HL-60 (cell line): ENCODE measurements at regions not wholly inside any gene's neighbourhood (a gene's known extent, or its start where the extent isn't known, plus 50 kb on each side); places are given as distances from the start of the nearest gene placed in this dataset.

ENCODE experiments used
- GABPA ChIP-seq: IDR thresholded peaks from 2 replicates; pipeline ENCODE4 v1.6.1; 2012; ENCODE audit warnings: low read depth
- POLR2AphosphoS5 ChIP-seq: IDR thresholded peaks from 2 replicates; pipeline ENCODE4 v1.6.1; 2012; ENCODE audit warnings: low read depth
- SPI1 ChIP-seq: IDR thresholded peaks from 2 replicates; pipeline ENCODE4 v1.6.1; 2012; ENCODE audit warnings: low read depth, mild to moderate bottlenecking, borderline replicate concordance
- TF ChIP-seq, protein P1 (sequence below): IDR thresholded peaks from one replicate; pipeline ENCODE4 v1.5.1; 2011; ENCODE audit warnings: low read length, control low read depth, inconsistent platforms; ENCODE audit not compliant: insufficient read depth
- TF ChIP-seq, protein P2 (sequence below): IDR thresholded peaks from 2 replicates; pipeline ENCODE4 v1.6.1; 2012; ENCODE audit warnings: low read depth; ENCODE audit not compliant: insufficient replicate concordance

DNA sequence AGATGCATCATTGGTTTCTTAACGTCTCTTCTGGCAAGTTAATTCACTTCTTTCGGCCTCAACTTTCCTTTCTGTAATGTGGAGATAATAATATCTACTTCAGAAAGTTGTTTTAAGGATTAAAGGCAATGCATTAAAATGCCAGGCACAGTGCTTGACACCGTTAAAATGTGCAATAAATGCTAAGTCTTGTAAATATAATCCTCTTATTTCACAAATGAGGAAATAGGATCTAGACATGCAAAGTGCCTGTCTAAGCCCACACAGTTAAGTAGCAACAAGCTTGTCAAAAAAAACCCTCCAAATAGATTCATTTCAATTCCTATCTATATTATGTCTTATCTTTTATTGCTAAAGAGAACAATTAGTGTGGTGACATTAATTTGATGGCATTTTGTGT, 86.4 kb upstream of the TSC22D1 start:
- TF ChIP-seq, protein P1, sequence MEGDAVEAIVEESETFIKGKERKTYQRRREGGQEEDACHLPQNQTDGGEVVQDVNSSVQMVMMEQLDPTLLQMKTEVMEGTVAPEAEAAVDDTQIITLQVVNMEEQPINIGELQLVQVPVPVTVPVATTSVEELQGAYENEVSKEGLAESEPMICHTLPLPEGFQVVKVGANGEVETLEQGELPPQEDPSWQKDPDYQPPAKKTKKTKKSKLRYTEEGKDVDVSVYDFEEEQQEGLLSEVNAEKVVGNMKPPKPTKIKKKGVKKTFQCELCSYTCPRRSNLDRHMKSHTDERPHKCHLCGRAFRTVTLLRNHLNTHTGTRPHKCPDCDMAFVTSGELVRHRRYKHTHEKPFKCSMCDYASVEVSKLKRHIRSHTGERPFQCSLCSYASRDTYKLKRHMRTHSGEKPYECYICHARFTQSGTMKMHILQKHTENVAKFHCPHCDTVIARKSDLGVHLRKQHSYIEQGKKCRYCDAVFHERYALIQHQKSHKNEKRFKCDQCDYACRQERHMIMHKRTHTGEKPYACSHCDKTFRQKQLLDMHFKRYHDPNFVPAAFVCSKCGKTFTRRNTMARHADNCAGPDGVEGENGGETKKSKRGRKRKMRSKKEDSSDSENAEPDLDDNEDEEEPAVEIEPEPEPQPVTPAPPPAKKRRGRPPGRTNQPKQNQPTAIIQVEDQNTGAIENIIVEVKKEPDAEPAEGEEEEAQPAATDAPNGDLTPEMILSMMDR = no peak
- no peak for TF ChIP-seq POLR2AphosphoS5
- TF ChIP-seq, protein P2, sequence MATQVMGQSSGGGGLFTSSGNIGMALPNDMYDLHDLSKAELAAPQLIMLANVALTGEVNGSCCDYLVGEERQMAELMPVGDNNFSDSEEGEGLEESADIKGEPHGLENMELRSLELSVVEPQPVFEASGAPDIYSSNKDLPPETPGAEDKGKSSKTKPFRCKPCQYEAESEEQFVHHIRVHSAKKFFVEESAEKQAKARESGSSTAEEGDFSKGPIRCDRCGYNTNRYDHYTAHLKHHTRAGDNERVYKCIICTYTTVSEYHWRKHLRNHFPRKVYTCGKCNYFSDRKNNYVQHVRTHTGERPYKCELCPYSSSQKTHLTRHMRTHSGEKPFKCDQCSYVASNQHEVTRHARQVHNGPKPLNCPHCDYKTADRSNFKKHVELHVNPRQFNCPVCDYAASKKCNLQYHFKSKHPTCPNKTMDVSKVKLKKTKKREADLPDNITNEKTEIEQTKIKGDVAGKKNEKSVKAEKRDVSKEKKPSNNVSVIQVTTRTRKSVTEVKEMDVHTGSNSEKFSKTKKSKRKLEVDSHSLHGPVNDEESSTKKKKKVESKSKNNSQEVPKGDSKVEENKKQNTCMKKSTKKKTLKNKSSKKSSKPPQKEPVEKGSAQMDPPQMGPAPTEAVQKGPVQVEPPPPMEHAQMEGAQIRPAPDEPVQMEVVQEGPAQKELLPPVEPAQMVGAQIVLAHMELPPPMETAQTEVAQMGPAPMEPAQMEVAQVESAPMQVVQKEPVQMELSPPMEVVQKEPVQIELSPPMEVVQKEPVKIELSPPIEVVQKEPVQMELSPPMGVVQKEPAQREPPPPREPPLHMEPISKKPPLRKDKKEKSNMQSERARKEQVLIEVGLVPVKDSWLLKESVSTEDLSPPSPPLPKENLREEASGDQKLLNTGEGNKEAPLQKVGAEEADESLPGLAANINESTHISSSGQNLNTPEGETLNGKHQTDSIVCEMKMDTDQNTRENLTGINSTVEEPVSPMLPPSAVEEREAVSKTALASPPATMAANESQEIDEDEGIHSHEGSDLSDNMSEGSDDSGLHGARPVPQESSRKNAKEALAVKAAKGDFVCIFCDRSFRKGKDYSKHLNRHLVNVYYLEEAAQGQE = no peak
- no peak for TF ChIP-seq GABPA
- no peak for TF ChIP-seq SPI1
